ENCODE measurements at regions not wholly inside any gene's neighbourhood (a gene's known extent, or its start where the extent isn't known, plus 50 kb on each side); places are given as distances from the start of the nearest gene placed in this dataset.

DNA sequence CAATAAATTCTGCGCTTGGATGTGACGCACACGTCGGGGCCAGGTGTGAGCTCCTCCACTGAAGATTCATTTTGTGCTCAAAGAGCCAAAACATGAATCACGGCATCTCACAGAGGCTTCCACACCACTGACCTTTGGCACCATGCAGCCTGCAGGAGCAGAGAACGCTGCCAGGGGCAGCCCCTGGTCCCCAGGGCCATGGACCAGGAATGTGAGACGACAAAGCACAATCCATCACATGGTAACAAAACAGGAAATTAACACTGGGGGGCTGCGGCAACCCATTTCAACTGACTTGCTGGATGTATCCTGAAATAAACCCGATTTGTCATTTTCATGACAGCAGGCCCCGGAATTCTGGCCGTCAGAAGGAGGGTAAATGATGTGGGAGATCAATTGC lies 167.5 kb upstream of the IGF1R start:
- DNase-seq = no peak

DNA sequence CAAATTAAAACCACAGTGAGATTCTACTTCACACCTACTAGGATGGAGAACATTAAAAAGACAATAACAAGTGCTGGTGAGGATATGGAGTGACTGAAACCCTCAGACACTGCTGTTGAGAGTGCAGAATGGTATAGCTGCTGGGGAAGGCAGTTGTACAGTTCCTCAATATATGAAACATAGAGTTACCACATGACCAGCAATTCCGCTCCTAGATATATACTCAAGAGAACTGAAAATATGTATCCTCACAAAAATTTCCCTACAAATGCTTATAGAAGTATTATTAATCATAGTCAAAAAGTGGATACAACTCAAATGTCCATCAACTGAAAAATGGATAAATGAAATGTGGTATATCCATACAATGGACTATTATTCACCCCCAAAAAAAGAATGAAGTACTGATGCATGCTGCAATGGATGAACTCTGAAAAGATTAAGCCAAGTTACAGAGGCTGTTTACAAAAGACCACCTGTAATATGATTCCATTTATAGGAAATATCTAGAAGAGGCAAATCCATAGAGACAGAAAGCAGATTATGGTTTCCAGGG lies 164.7 kb upstream of the IGF1R start:
- DNase-seq = no peak

DNA sequence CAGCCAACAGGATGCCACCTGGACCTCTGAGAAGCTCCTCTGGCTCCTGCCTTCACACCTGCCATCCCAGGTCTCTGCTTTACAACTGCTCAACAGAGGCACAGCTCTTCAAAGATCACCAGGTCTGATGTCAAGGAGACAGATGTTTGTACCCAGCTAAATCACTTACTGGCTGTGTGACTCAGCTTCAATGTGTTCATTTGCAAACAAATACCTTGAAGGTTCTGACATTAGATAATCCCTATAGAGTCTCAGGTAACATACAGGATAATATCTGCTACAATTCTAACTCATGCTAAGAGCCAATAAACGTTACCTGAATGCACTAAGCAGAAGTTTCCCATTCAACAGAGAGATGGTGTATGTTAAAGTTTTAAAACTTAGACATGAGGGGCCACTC lies 163.4 kb upstream of the IGF1R start:
- no peak for DNase-seq

DNA sequence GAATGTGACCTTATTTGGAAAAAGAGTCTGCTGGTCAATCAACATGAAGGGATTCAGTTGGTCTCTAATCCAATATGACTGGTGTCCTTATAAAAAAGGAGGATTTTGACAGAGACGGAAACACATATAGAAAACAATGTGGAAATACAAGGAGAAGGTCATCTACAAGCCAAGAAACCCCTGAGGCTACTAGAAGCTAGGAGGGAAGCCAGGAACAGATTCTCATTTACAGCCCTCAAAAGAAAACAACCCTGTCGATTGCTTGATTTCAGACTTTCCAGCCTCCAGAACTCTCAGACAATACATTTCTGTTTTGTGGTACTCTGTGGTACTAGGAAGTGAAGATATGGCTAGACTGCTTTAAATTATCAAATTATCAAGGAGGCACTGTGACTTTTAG lies 162.9 kb upstream of the IGF1R start:
- no peak for DNase-seq

DNA sequence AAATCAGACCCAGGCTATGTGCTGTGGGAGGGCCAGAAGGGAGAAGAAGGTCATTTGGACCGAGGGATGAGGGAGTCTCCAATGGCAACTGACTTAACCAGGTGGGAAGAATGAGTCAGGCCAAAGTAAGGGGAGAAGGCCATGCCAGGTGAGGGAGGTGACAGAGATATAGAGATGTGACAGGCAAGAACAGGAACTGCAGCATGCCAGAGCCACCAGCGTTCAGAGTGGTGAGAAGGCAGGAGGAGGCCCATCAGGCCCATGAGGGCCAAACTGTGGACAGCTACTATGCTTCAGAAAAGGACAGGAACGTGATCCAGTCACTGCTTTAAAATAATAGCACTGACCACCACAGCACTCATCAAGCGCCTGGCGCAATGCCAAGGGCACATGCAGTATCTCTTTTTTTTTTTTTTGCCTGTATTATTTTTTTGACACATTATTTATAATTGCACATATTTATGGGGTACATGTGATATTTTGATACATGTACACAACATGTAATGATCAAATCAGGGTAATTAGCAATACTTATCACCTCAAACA lies 154.3 kb upstream of the IGF1R start:
- no peak for DNase-seq

DNA sequence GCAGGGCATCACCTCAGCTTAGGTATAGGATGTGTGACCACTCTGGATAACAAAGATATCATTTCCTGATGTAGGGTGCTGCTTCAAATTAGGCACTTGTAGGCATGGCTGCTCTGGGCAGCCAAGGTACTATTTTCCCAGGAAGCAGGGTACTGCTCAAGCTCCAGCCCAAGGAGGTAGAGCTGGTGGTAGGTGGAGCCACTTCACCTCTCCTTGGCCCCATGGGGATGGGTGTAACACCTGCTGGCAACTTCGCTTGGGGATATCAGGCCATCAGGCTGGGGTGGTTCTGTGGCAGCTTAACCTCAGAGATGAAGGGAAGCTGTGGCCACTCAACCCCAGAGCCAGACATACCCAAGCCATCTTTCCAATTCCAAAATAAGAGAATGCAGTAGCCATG lies 147.1 kb upstream of the IGF1R start:
- DNase-seq = no peak

DNA sequence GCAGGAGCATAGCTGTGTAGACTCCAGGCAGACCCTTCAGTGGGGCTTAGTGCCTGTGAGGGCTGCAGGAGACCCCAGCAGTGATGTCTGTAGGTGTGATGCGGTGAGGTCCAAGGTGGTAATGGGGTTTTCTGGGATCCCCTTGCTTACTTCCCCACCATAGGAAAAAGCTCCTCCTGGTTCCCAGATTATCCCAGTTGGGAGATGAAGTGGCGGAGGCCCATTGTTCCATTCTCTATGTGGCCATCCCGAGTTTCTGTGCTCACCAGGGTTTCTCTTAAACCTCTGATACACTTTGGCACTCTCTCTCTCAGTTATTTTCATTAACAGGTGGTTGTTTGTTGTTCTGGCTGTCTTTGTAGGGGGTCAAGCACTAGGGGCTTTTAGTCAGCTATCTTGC lies 146.7 kb upstream of the IGF1R start:
- no peak for DNase-seq

DNA sequence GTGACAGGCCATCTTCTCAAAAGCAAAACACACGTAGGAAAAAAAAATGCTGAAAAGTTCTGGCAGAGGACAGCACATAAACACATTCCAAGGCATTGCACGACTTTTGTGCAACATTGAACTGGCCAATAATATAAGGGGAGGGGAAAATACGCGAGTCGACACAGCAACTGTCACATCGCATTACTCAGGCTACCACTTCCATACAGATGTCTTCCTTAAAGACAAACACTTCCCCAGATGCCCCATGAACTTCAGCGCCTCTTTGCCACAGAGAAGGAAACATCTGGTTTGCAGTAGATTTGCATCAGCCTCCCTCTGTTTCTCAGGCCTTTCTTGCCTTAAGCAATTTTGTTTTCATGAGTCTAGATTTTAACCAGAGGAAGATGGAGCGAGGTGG lies 144.4 kb upstream of the IGF1R start:
- DNase-seq = peak; percentile 70

DNA sequence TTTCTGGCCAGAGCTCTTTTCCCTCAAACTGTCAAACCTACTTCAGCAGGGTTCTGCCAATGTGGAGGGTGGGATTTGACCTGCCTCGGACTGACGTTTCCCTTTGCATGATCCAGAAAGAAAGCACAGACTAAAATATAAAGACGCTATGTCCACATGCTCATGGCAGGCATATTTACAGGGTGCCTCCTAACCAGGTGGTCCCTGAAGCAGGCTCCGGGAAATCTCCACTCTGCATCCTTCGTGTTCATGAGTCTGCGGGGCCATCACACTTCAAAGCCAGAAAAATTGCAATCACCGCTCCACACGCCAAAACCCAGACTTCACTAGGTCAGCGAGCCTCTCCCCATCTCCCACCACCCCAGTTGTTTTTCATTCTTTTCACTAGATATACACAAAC lies 143.3 kb upstream of the IGF1R start:
- DNase-seq = no peak

DNA sequence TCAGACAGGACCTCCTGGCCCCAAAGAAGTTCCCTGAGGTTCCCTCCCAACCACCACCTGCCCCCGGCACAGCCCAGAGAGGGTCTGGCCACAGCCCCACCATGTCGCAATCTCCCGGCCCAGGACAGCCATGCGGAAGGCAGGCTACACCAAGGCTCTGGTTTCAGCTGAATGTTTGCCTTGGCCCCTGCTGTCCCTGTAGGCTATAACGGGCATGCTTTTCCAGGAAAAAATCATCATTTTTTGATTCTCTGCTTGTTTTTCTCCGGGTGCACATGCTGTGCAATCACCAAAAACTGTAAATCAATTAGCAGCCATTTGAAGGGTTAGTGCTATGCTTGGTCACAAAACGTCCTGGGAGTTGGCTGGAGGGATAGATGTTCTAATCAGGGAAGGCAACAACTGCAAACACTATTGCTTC lies 142.7 kb upstream of the IGF1R start:
- no peak for DNase-seq

DNA sequence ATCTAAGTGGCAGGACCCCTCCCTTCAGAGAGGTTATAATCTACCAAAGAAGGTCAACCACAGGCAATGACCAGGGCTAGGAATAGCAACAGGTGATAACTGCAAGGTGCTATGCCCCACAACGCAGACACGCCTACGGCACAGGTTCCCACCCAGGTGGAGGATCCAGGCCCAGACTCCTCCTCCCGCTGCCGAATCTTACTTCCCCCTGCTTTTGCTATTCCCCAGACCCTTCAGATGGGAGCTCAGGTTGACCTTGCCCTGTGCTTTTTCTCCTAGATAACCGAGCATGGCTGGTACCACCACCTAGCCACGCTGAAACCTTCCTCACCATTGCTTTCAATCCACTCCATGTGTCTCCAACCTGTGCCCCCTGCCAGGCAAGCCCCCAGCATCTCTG lies 142.2 kb upstream of the IGF1R start:
- DNase-seq = no peak

DNA sequence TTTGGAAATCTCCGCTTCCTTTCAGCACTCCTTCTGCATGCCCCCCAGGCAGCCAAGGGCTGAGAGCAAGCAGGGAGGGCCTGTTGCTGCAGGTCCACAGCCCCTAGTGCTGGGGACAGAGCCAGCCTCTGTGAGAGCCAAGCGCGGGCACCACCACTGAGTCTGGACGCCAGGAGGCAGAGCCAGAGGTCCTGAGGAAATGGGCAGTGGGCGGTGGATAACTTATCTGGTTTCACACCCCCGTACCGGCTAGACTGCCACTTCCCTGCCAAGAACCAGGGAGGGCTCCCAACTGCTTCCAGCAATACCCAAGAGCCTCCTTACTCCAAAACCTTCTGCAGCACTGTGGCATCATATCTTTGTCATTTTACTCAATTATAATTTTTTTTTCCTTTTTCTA lies 141.6 kb upstream of the IGF1R start:
- no peak for DNase-seq

DNA sequence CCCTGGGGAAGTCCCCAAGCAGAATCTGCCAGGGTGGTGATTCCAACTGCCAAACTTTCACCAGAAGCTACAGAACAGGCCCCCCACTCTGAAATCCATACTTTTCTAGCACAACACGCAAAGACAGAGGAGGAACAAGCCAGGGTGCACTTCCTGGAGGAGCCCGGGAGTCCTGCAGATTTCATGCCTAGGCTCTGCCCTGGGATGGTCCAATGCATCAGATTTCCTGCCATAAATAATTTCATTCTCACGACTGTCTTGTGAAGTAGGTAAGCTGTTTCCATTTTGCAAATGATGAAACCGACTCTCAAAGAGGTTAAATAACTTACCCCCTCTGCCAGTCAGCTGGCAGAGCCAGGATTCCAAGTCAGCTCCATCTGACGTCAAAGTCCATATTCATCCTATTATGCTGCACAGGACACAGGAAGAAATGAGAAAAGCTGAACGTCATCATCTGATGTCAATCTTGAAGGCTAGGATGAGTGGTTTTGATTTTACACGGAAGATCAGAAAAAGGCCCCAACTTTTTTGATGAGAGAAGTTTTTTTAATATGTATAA lies 134.8 kb upstream of the IGF1R start:
- DNase-seq = no peak

DNA sequence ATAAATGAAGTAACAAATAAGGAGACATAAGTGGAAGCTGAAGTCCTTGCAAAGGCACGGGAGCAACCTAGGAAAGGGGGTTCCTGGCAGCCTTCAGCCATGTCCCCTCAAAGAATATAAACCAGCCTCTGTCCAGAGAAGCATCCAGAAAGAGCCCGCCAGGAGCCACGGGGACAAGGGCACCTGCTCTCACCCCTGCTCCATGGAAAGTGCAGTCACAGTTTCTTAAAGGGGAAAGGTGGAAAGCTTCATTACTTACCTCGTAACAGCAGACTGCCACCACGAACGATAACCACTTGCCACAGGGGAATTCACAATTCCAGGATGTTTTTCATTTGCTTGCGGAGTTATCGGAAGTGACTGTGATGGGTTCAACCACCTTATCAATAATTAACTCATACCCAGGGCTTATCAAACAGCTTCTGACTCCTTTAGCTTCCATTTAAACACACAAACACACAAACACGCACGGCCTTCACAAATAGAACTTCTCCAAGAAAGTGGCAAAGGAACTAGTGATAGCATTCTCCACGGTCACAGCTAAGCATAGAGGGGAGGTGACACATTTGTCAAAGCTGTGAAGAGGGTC lies 134.2 kb upstream of the IGF1R start:
- no peak for DNase-seq

DNA sequence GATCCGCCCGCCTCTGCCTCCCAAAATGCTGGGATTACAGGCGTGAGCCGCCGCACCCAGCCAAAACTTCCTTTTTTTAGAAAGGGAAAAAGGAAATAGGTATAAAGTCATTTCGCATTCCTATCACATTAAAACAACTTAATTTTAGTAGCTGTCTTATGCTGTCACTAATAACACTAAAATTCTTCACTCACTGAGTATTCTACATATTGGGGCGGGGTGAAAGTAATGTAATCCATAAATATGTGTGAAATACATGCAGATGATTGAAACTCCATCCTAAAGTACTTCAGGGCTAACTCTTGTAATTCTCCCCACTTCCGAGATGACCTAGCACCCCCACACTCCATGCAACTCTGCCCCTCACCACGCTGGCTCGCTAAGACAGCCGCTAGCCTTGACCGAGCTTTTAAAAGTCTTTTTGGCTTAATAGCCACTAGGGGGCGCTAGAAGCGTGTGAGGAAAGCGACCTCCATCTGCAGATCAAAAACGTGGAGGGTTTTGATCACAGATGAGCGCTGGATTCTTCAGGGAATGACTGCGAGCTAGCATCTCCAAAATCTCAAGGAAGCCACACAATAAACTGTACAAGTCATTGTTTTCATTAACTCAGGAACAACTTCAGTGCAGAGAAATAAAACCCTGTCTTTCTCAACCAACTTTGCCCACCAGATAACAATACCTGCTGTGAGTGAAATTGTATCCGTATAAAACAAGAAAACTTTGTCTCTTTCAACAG lies 129.3 kb upstream of the IGF1R start:
- peak; percentile 61 for DNase-seq

DNA sequence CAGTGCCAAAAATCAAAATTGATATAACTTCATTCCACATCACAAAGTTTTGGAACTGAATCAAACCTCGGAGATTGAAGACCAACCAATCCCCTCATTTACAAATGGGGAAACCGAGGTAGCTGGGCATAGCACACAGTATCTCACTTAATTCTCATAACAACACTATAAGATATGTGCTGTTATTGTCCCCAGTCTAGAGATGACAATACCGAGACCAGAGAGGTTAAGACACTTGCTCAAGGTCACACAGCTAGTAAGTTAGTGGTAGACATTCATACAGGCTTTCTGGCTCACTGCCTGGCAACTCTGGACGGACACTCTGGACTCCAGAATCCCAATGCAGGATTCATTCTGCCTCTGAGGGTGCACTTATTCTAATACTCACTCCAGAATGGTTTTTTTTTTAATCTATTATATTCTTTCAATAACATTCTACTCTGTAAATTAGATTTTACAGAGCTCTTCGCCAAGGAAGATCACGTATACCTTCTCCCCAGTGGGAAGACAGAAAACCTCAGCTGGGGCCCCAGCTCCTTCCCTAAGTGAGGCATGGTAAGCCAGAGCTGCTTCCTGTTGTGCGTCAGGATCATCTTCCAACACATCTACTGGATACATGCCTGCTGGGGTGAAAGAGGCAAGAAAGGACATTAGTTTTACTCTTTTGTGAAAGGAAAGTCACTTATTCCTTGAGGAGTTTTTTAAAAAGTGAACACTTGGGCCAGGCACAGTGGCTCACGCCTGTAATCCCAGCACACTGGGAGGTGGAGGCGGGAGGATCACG lies 128.4 kb upstream of the IGF1R start:
- DNase-seq = no peak

DNA sequence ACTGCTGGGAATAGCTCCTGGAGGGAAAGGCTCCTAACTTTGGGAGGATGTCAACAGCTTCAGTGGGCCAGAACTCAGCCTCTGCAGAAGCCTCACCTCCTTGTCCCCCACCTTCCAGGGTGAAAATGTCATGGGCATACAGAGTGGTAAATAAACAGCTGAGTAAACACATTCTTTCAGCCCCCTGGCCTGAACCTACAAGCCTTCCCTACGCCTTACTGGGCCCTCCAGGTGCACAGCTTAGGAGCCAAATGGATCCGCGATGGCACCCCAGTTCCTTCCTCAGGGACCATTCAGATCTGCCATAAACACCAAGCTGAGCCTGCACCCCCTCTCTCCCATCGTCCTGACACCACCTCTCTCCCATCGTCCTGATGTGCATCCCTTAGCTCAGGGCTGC lies 126.2 kb upstream of the IGF1R start:
- no peak for DNase-seq

DNA sequence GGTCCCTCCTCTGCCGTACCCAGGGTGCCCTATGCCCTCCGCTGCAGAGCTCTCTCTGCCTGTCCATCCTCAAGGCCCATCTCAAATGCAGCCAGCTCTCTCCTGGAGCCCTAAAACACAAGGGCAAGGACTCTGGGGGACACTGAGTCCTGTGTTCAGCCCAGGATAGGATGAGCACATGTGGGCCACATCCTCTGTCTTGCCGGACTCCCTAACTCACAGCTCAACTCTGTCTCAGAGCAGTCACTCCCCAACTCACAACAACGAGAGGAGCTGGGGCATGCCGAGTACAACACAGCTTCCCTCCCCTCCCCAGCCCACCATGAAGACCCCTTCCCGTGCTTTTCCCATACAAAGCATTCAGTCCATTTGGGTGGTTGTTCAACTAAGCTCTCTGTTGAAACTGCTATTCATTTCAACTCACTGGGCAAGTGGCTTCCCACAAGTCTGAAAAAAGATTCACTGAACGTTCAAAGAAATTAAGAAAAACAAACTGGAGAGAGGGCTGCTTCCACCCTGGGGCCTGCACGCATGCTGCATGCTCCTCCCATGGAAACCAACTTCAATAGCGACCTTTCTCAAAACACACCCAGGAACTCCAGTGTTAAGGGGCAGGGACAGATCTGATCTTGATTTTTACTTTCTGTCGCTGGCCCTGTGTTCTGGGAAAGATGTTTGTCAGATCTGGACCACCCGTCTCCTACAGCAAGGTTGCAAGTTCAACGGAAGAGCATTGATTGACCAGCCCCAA lies 124.3 kb upstream of the IGF1R start:
- DNase-seq = no peak

DNA sequence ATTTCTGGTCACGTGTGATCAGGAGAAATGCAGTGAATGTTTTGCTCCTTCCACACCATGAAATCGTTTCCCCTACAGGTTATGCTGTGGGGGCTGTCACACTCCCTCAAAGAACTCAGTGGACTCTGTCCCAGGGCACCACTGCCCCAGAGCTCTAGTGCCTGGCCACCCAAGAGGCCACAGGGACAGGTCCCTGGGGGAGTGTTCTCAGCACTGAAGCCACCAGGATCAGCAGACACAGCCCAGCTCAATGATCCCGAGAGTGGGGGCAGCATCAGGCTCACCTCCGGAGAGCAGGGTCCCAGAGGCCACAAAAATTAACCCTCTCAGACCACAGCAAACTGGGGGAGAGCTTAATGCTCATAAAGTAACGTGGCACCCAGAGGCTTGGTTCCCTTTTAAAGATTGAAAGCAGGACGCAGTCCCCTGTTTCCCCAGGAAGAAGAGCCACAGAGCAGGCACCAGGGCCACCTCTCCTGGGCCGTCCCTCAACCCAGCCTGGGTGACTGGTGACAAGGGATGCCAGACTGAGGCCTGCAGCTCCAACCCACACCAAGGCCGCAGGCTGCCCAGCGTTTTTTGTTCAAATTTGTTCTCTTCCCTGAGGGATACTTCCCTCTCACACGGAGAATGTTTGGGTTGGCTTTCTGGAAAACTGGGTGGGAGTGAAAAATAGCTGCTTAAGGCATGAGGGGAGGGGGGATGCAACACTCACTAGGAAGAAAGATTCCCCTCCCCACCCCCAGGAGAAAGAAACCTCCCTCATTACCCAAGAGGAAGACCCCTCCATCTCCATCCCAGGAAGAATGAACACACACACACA lies 123.3 kb upstream of the IGF1R start:
- DNase-seq = no peak

DNA sequence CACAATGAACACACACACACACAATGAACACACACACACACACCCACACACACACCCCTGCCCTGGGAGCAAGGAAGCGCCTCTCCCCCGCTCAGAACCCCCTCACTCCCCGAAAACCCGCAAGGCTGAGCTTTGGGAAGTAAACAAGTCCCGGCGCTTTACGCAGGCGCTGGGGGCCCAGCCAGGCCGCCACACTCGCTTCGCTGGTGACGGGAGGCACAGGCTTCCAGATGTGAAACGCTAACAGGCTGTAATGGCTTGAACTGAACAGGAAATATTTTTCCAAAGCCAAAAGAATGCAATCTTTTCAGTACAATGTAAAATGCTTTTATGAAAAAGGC lies 122.7 kb upstream of the IGF1R start:
- DNase-seq = no peak

DNA sequence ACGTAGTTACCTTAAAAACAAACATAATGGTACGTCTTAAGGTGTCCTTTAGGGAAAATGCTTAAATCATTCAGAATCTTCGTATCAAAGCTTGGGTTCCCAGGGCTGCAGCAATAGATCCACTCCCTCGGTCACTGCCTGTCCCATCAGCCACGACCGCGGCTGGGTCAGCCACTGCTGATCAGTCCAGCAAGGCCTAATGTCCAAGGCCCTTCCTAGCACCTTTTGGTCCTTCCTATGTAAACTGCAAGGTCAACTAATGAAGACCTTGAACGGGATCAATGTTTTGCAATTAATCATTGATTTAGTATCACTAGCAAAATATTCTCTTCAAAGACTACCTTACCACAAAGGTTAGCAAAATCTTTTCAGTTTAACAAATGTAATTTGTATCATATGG lies 122.2 kb upstream of the IGF1R start:
- no peak for DNase-seq
